Naive thymus-derived CD4-positive, alpha-beta T cell (primary cell): ENCODE measurements at regions not wholly inside any gene's neighbourhood (a gene's known extent, or its start where the extent isn't known, plus 50 kb on each side); places are given as distances from the start of the nearest gene placed in this dataset.

ENCODE experiments used
- ATAC-seq: fragments of 150-1000 bp; cut with Tn5 transposase; 2 replicates; pipeline ENCODE4 v1.10.0; 2021; ENCODE audit warnings: mild to moderate bottlenecking, moderate library complexity
- CTCF ChIA-PET: fragments of 350-600 bp; sonication (Branson Sonifier 250); formaldehyde crosslinking; loops from one replicate; lab custom pipeline; 2021; ENCODE audit warnings: antibody characterized with exemption; lab: Charles Lee
- POLR2A ChIA-PET: fragments of 350-600 bp; sonication (Branson Sonifier 250); formaldehyde crosslinking; loops from one replicate; lab custom pipeline; 2021; ENCODE audit warnings: antibody characterized with exemption, inconsistent platforms; lab: Charles Lee
- DNase-seq, 9 donors: peaks; one replicate each; pipeline versions ENCODE4 v3.0.0 to v3.0.0-alpha.2; 2020 to 2022; ENCODE audit warnings: mixed read lengths in 1 of 9
- H3K27ac ChIP-seq: one replicate; pipeline ENCODE4 v1.7.0; 2013; ENCODE audit warnings: mild to moderate bottlenecking, low read depth, low read length, moderate library complexity
- H3K27me3 ChIP-seq, 2 donors: one replicate each; pipeline ENCODE4 v1.7.0; 2013; ENCODE audit warnings: low read length in 2 of 2, mild to moderate bottlenecking in 2 of 2, moderate library complexity in 2 of 2; ENCODE audit not compliant: control insufficient read depth in 2 of 2, insufficient read depth in 2 of 2
- H3K36me3 ChIP-seq, 3 experiments: 1 replicate in 2 of 3; 2 replicates in 1 of 3; pipeline ENCODE4 v1.7.0; 2013; ENCODE audit warnings: low read length in 3 of 3, mild to moderate bottlenecking in 3 of 3, moderate library complexity in 1 of 3; ENCODE audit not compliant: insufficient read depth in 3 of 3, control insufficient read depth in 2 of 3
- H3K4me1 ChIP-seq, 2 donors: one replicate each; pipeline ENCODE4 v1.7.0; 2013; ENCODE audit warnings: low read length in 2 of 2, mild to moderate bottlenecking in 2 of 2, moderate library complexity in 1 of 2; ENCODE audit not compliant: control insufficient read depth in 2 of 2, insufficient read depth in 2 of 2
- H3K4me3 ChIP-seq: 2 replicates; pipeline ENCODE4 v1.7.0; 2013; ENCODE audit warnings: mild to moderate bottlenecking, low read length
- H3K9me3 ChIP-seq, 3 experiments: 1 replicate in 2 of 3; 2 replicates in 1 of 3; pipeline ENCODE4 v1.7.0; 2013; ENCODE audit warnings: low read length in 3 of 3; ENCODE audit not compliant: control insufficient read depth in 2 of 3
- H3K27ac Mint-ChIP-seq, 9 donors: one replicate each; pipeline ENCODE4 v1.8.0; 2020 to 2022; ENCODE audit warnings: mixed read lengths in 9 of 9, mild to moderate bottlenecking in 8 of 9, moderate library complexity in 5 of 9, inconsistent platforms in 2 of 9
- H3K27me3 Mint-ChIP-seq, 5 donors: one replicate each; pipeline ENCODE4 v1.8.0; 2021 to 2022; ENCODE audit warnings: mixed read lengths in 5 of 5, mild to moderate bottlenecking in 1 of 5
- H3K36me3 Mint-ChIP-seq, 5 donors: one replicate each; pipeline ENCODE4 v1.8.0; 2020 to 2022; ENCODE audit warnings: mixed read lengths in 5 of 5, mild to moderate bottlenecking in 3 of 5, inconsistent platforms in 1 of 5
- H3K4me1 Mint-ChIP-seq, 7 donors: one replicate each; pipeline ENCODE4 v1.8.0; 2020 to 2022; ENCODE audit warnings: mixed read lengths in 7 of 7, mild to moderate bottlenecking in 3 of 7, inconsistent platforms in 1 of 7
- H3K4me3 Mint-ChIP-seq, 10 donors: one replicate each; pipeline ENCODE4 v1.8.0; 2020 to 2022; ENCODE audit warnings: mild to moderate bottlenecking in 10 of 10, mixed read lengths in 10 of 10, moderate library complexity in 6 of 10, inconsistent platforms in 2 of 10
- H3K9me3 Mint-ChIP-seq, 11 donors: one replicate each; pipeline ENCODE4 v1.8.0; 2020 to 2022; ENCODE audit warnings: mixed read lengths in 11 of 11, mild to moderate bottlenecking in 4 of 11, inconsistent platforms in 1 of 11, moderate library complexity in 1 of 11
- intact Hi-C, 2 donors: fragments of 100-400 bp; cut with micrococcal nuclease; formaldehyde crosslinking; loops; one replicate each; pipeline ENCODE4 v1.15.1; 2023

GRCh38 chr20:60810561-60810960, 441.5 kb upstream of the CDH4 start:
- DNase-seq (no peak), ATAC-seq (no peak)
- no peak overlapping the region for H3K4me3 ChIP-seq
- H3K36me3 ChIP-seq = no peaks in the 10 kb centered on the region
- Mint-ChIP-seq H3K27ac (no peak overlapping the region), H3K4me1 (no peaks in the 10 kb centered on the region), H3K4me3 (no peak overlapping the region), H3K36me3 (peaks cover 0 to 3% (median 0%) of the 10 kb centered on the region in 5 donors), H3K27me3 (peaks cover 0 to 5% (median under 1%) of the 10 kb centered on the region in 5 donors), H3K9me3 (peaks cover 0 to 22% (median 4%) of the 10 kb centered on the region in 11 donors)
- H3K4me1 ChIP-seq = no peaks in the 10 kb centered on the region
- no peak overlapping the region for H3K27ac ChIP-seq
- H3K27me3 ChIP-seq = no peaks in the 10 kb centered on the region
- intact Hi-C loops = no loop called here
- ChIA-PET POLR2A (no interaction called here), CTCF (interaction anchor here (0.8 kb wide), 1 partner anchor 606 kb away, joined by 3 read pairs; no protein-coding TSS in a partner anchor)
- H3K9me3 ChIP-seq = no peaks in the 10 kb centered on the region

DNA sequence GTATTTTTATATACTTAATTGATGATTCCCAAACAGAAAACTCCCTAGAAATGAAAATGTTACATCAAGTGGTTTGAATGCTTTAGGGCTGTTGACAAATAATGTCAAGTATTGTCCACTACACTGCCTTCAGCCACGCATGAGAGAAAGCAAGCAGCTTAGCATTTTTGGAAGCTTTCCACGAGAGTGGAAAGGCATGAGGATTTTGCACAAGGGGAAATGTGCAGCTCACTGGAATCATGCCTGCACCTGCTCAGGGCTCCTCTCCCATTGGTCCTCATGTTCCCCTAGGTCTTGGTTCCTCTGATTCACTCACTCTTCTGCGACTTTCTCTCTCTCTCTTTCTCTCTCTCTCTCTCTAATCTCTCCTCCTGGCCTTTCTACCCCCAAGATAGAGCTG, 439.5 kb upstream of the CDH4 start:
- H3K36me3 ChIP-seq = no peaks in the 10 kb centered on the region
- H3K9me3 Mint-ChIP-seq = peaks cover 0 to 28% (median 6%) of the 10 kb centered on the region in 11 donors
- no peaks in the 10 kb centered on the region for H3K27me3 ChIP-seq
- H3K4me3 ChIP-seq = no peak overlapping the region
- peak overlapping the region in 1 of 9 donors; percentile 26 for H3K27ac Mint-ChIP-seq
- peaks cover 0 to 3% (median 0%) of the 10 kb centered on the region in 5 donors for H3K36me3 Mint-ChIP-seq
- DNase-seq (no peak), ATAC-seq (no peak)
- peaks cover 0 to 5% (median 3%) of the 10 kb centered on the region in 5 donors for H3K27me3 Mint-ChIP-seq
- intact Hi-C loops = no loop called here
- peaks cover 0 to 4% (median 0%) of the 10 kb centered on the region in 3 experiments for H3K9me3 ChIP-seq
- H3K4me3 Mint-ChIP-seq = no peak overlapping the region
- no peak overlapping the region for H3K27ac ChIP-seq
- no peaks in the 10 kb centered on the region for H3K4me1 ChIP-seq
- H3K4me1 Mint-ChIP-seq = peaks cover 0 to 3% (median 0%) of the 10 kb centered on the region in 7 donors
- ChIA-PET CTCF (no interaction called here), POLR2A (no interaction called here)

DNA sequence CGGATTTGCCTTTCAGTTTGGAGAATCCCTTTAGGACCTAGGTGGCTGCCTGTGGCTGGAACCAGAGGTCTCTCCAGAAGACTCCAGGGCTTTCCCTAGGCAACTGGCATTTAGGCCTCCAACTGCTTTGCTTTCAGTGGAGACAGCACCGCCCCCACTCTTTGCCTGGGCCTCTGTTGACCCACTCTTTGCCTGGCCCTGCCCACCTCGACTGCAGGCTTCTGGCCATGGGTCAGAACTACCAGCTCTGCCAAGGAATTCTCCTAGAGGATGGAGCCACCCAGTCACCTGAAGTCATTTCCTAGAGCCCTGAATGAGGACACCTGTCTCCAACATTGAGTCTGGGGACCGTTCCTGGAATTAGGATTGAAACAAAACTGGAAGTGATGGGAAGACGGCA, 439.0 kb upstream of the CDH4 start:
- H3K9me3 Mint-ChIP-seq = peaks cover 0 to 28% (median 6%) of the 10 kb centered on the region in 11 donors
- H3K4me3 Mint-ChIP-seq = no peak overlapping the region
- POLR2A ChIA-PET = no interaction called here
- H3K27ac Mint-ChIP-seq = no peak overlapping the region
- DNase-seq = no peak
- H3K36me3 Mint-ChIP-seq = peaks cover 0 to 3% (median 0%) of the 10 kb centered on the region in 5 donors
- Histone ChIP-seq H3K4me3 (no peak overlapping the region), H3K27ac (no peak overlapping the region), H3K9me3 (peaks cover 0 to 4% (median 0%) of the 10 kb centered on the region in 3 experiments), H3K4me1 (no peaks in the 10 kb centered on the region), H3K27me3 (no peaks in the 10 kb centered on the region), H3K36me3 (no peaks in the 10 kb centered on the region)
- H3K4me1 Mint-ChIP-seq = peaks cover 0 to 4% (median 0%) of the 10 kb centered on the region in 7 donors
- no peak for ATAC-seq
- intact Hi-C loops = no loop called here
- CTCF ChIA-PET = no interaction called here
- peaks cover 0 to 5% (median 3%) of the 10 kb centered on the region in 5 donors for H3K27me3 Mint-ChIP-seq

GRCh38 chr20:60815656-60816055, 436.4 kb upstream of the CDH4 start:
- no peak overlapping the region for H3K4me3 Mint-ChIP-seq
- intact Hi-C loops = no loop called here
- H3K4me1 ChIP-seq = no peaks in the 10 kb centered on the region
- H3K36me3 ChIP-seq = no peaks in the 10 kb centered on the region
- no peak for ATAC-seq
- POLR2A ChIA-PET = no interaction called here
- peaks cover 0 to 23% (median 6%) of the 10 kb centered on the region in 11 donors for H3K9me3 Mint-ChIP-seq
- H3K27ac ChIP-seq = no peak overlapping the region
- H3K9me3 ChIP-seq = peaks cover 0 to 4% (median 0%) of the 10 kb centered on the region in 3 experiments
- no peak overlapping the region for H3K27ac Mint-ChIP-seq
- no peak overlapping the region for H3K4me3 ChIP-seq
- no peaks in the 10 kb centered on the region for H3K27me3 ChIP-seq
- peaks cover 0 to 6% (median 0%) of the 10 kb centered on the region in 7 donors for H3K4me1 Mint-ChIP-seq
- DNase-seq = no peak
- peaks cover 0 to 14% (median 10%) of the 10 kb centered on the region in 5 donors for H3K27me3 Mint-ChIP-seq
- H3K36me3 Mint-ChIP-seq = no peaks in the 10 kb centered on the region
- CTCF ChIA-PET = no interaction called here

GRCh38 chr20:60816901-60817300, 435.2 kb upstream of the CDH4 start:
- POLR2A ChIA-PET = no interaction called here
- DNase-seq (no peak), ATAC-seq (no peak)
- no peaks in the 10 kb centered on the region for H3K27me3 ChIP-seq
- Mint-ChIP-seq H3K4me3 (no peak overlapping the region), H3K36me3 (no peaks in the 10 kb centered on the region), H3K27ac (no peak overlapping the region), H3K4me1 (peaks cover 0 to 11% (median 0%) of the 10 kb centered on the region in 7 donors), H3K9me3 (peaks cover 0 to 11% (median 3%) of the 10 kb centered on the region in 11 donors), H3K27me3 (peaks cover 0 to 18% (median 10%) of the 10 kb centered on the region in 5 donors)
- CTCF ChIA-PET = no interaction called here
- no peak overlapping the region for H3K27ac ChIP-seq
- H3K9me3 ChIP-seq = peaks cover 0 to 4% (median 0%) of the 10 kb centered on the region in 3 experiments
- no peaks in the 10 kb centered on the region for H3K36me3 ChIP-seq
- no peaks in the 10 kb centered on the region for H3K4me1 ChIP-seq
- intact Hi-C loops = no loop called here
- H3K4me3 ChIP-seq = no peak overlapping the region

DNA sequence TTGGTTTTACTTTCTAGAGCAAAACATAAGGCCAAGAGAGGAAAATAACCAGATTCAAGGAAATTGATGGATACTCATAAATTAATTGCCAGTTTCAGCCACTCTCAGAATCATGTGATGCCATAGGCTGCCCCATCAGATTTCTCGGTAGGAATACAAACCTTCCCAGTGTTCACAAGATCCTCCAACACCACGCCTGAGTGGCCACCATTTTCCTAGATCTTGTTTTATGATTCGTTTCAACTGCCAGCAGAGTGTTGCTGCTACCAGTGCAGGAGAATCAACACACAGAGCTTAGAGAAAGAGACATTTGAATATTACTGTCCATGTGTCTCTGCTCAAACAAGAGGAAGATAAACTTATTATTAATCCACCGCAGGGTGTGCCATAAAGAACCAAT, 434.2 kb upstream of the CDH4 start:
- Mint-ChIP-seq H3K4me1 (peaks cover 0 to 11% (median 0%) of the 10 kb centered on the region in 7 donors), H3K4me3 (no peak overlapping the region), H3K27ac (no peak overlapping the region), H3K36me3 (no peaks in the 10 kb centered on the region), H3K9me3 (peaks cover 0 to 11% (median 2%) of the 10 kb centered on the region in 11 donors), H3K27me3 (peaks cover 0 to 16% (median 10%) of the 10 kb centered on the region in 5 donors)
- peaks cover 0 to 4% (median 0%) of the 10 kb centered on the region in 3 experiments for H3K9me3 ChIP-seq
- no peaks in the 10 kb centered on the region for H3K36me3 ChIP-seq
- POLR2A ChIA-PET = no interaction called here
- H3K27me3 ChIP-seq = no peaks in the 10 kb centered on the region
- ATAC-seq (no peak), DNase-seq (no peak)
- intact Hi-C loops = no loop called here
- H3K27ac ChIP-seq = no peak overlapping the region
- H3K4me1 ChIP-seq = no peaks in the 10 kb centered on the region
- CTCF ChIA-PET = no interaction called here
- H3K4me3 ChIP-seq = no peak overlapping the region

DNA sequence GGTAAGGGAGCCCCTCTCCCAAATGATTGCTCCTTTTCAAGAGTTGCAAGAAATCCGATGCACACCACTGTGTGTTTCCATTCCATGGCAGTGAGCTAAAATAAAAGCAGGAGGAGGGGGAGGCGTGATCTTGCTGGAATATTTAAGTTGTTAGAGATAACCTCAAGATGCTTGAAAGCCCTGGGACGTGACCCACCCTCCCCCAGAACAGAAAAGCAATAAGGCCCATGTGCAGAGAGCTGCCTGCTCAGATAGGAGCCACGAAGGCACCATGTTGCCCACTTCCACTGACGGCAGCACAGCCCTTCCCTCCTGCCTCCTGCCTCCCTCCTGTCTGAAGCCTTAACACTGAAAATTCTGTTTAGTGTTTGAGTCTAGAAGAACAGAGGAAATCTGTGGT, 432.6 kb upstream of the CDH4 start:
- no peak for ATAC-seq
- intact Hi-C loops = no loop called here
- H3K27ac ChIP-seq = no peak overlapping the region
- H3K4me1 ChIP-seq = no peaks in the 10 kb centered on the region
- no peaks in the 10 kb centered on the region for H3K27me3 ChIP-seq
- H3K9me3 Mint-ChIP-seq = peaks cover 0 to 11% (median 2%) of the 10 kb centered on the region in 11 donors
- peaks cover 0 to 11% (median 0%) of the 10 kb centered on the region in 7 donors for H3K4me1 Mint-ChIP-seq
- H3K36me3 ChIP-seq = no peaks in the 10 kb centered on the region
- no peak for DNase-seq
- no peak overlapping the region for H3K4me3 ChIP-seq
- H3K4me3 Mint-ChIP-seq = no peak overlapping the region
- CTCF ChIA-PET = no interaction called here
- H3K36me3 Mint-ChIP-seq = no peaks in the 10 kb centered on the region
- H3K27ac Mint-ChIP-seq = no peak overlapping the region
- peaks cover 0 to 16% (median 13%) of the 10 kb centered on the region in 5 donors for H3K27me3 Mint-ChIP-seq
- POLR2A ChIA-PET = no interaction called here
- H3K9me3 ChIP-seq = peaks cover 0 to 4% (median 0%) of the 10 kb centered on the region in 3 experiments
